Activated CD4-positive, alpha-beta T cell treated with anti-CD3 and anti-CD28 coated beads, Interleukin-2, Interleukin-6, amounts not matched to agents 100 ng/mL and 50 ng/mL, durations not matched to agents 16 hours and 8 hours (primary cell): ENCODE measurements at regions not wholly inside any gene's neighbourhood (a gene's known extent, or its start where the extent isn't known, plus 50 kb on each side); places are given as distances from the start of the nearest gene placed in this dataset.

ENCODE experiments used
- DNase-seq: peaks from one replicate; pipeline ENCODE4 v3.0.0-alpha.2; 2020

DNA sequence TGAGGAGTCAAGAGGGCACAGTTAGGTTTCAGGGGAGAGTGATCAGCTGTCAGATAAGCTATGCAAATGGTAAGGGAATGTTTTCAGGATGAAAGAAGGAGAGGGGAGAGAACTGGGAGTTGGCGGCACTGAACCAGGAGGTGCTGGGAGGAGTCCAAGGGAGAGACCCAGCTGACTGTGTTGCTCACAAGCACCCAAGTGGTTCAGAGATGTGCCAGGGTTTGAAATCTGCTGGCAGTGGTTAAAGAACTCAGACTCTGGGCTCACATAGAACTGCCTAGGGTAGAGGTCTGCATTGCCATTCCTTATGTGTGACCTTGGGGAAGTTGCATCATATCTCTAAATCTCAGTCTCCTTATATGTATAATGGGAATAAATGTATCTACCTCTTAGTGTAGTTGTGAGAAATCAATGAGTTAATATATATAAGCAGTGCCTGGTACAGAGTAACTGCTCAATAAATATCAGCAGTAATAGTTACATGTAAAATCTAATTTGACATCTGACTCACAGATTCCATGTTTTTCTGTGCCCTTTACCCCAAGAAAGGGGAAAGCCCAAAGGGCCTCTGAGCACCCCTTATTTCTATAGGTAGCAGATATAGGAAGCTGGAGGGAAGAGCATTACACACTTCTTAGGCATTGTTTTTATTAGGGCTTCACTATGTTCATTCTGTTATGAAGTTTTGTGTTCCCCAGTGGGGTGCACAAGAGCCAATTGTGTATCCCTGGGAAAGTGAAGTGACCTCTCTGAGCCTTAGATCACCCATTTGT, 66.9 kb upstream of the SESN3 start:
- DNase-seq, result no peak

GRCh38 chr11:95296621-95297025, 65.6 kb upstream of the SESN3 start:
- no peak for DNase-seq

GRCh38 chr11:95296165-95296564, 65.2 kb upstream of the SESN3 start:
- DNase-seq, result no peak

DNA sequence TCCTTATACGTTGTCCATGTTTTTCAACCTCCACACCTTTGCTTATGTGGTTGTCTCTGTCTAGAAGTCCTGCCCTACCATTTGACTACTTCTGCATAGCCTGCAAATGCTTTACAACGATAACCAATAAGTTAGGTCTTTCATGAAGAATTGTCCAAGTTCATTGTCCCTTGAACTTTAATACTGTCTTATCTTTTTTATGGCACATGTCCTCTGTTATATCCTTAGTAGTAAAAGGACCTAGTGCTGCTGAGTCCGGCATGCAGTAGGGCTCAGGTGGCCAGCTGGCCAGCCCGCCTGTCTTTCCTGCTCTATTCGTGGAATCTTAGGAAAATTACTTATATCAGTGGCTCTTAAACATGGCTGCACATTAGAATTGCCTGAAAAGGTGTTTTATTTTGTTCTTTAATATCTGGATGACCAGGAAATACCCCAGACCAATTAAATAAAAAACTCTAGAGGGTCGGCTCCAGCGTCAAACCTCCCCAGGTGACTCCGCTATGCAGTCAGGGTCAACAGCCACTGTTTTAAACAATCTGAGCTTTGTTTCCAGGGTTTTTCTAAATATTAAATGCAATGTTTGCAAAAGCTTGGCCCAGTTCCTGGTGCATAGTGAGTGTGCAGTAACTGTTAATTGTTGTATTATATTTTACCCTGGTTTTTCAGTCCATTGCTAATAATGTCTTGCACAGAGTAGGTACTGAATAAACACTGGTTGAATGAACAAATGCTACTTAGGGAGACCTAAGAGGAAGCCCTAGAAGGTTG, 64.6 kb upstream of the SESN3 start:
- no peak for DNase-seq

DNA sequence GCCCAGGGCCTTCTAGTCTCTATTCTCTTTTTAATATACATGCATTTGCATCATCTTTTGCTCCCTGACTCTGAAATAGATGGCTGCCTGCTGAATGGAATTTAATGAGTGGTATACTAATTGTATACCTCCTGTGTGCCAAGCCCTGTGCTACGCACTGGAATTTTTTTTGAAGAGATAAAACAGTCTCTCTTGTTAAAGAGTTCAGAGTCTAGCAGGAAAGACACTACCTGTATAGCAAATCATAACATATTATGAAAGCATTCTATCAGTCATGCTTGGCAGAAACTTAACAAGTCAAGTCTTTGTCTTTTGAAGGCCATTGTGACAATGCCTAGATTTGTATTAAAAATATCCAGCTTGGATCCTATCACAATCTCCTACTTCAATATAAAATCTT, 63.7 kb upstream of the SESN3 start:
- no peak for DNase-seq

DNA sequence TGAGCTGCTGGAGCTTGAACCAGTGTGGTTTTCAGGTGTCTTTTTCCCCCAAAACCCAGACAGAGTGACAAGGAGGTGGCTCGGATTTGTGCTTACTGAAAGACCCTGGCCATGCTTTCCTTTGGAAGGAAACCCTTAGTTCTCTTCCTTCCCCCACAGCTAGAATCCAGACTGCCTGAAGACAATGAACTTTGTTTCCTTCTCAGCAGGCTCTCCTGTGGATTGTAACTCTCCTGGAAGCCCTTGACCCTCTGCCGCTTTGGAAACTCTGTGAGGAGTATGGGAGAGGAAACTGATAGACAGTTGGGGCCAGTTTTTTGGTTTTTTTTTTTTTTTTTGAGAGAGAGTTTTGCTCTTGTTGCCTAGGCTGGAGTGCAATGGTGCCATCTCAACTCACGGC, 62.1 kb upstream of the SESN3 start:
- no peak for DNase-seq

DNA sequence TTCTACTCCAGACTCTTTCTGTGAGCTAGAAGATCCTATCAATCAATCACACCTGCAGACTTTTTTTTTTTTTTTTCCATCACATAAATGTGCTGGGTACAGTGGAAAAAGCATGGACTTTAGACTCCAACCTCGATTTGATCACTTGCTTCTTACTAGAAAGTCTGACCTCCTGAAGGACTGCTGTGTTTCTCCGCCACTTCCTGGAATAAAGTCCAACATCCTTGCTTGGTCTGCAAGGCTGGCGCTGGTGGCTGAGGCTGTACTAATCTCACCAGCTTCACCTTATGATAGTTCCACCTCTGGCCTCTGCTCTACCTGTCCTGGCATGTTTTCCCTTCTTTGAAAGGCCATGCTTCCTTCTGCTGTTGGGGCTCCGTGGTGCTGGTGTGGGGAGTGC, 60.9 kb upstream of the SESN3 start:
- DNase-seq, result no peak

DNA sequence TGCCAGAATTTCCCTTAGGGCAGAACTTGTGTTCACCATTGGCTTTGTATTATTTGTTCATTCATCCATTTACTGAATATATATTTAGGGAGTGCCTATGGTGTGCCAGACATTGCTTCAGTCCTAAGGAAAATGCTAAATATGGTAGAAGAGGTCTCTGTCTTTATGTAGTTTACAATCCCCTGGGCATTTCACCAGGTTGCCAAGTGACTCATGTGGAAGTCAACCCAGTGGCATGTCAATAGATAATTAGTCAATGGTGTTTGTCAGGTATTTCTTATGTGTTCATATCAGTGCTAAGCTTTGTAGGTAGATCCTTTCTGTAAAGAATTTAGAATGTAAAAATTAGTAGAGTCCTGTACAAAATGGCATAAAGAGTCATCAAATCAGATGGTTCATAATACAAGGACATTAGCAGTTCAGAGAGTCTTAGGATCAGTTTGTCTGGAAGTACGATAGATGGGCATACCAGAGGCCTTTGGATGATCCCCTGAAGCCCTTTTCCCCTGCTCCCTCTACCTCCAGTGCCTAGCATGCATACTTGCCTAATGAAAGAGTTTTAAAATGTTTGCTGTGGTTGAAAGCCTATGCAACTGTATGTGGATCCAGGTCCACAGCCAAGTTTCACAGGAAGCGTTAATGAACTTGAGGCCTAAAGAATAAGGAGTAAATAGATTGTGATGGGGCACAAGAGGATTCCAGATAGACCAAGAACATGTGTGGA, 58.5 kb upstream of the SESN3 start:
- no peak for DNase-seq

DNA sequence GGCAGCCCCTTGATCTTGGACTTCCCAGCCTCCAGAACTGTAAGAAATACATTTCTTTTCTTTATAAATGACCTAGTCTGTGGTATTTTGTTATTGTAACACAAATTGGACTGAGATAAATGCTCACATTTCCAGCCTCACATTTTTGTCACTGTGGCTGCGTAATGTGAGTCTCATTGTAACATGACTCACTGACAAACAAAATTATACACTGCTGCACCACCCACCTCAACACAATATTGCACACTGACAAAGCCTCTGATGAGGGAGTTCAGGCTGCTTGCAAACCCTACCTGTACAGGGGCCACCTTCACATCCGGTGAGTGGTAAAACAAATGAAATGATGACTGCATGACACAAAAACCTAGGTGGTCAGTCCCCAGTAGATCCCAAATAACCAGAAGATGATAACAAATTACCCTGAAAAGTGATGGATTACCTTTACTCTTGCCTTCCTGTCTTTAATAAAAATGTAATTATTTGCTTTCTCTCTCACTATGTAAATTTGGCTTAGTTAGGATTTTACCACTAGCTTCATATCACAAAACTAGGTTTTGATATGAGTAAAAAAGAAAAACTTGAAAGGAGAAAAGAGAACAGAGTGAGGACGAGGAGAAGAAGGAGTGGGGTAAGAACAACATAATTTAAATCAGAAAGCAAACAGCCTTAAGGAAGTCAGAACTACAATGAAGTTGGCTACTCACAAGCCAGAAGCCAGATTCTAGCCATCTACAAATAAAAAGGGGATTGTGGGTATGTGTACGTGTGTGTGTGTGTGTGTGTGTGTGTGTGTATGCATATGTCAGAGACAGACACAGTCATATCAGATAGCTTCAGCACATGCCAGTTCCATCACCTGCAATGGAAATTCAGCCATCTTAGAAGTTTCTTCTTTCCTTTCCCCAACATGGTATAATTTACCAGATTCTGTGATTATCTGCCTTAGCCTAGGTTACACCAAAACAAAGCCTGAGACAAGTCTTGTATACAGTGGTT, 53.4 kb upstream of the SESN3 start:
- no peak for DNase-seq

DNA sequence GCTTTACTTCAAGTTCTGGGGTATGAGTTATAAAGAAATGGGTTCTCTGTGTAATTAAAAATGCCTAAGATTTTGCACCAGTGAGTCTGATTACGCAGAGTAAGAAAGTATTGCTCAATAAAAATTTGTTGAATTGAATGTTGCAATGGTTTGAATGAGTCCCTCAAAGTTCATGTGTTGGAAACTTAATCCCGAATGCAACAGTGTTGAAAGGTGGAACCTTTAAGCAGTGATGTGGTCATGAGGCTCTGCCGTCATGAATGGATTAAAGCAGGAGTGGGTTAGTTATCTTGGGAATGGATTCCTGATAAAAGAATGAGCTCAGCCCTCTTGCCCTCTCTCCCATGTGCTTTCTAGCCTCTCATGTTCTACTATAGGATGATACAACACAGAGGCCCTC, 52.6 kb upstream of the SESN3 start:
- DNase-seq, result no peak

GRCh38 chr11:95283146-95283545, 52.1 kb upstream of the SESN3 start:
- no peak for DNase-seq

DNA sequence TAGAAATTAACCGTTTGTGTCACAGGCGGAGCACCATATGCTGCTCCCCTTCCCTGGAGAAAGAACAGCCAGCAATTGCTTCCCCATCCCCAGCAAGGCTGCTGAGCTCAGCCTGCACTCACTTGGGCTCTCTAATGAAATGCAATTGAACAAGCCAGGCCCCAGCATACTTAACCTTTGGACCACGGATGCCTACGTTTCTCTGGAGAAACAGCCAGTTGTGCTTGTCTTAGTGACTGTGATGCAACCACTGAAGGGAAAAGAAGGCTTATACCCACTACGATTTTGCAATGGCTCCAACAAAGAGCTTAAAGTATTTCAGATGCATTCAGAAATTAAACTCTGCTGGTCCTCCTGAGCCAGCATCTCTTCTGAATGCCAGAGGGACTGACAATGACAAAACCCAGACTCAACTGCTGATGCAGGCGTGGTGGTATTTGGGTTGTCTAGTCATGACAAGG, 51.3 kb upstream of the SESN3 start:
- no peak for DNase-seq
